IPS-NIHi7 (cell line): ENCODE measurements at regions not wholly inside any gene's neighbourhood (a gene's known extent, or its start where the extent isn't known, plus 50 kb on each side); places are given as distances from the start of the nearest gene placed in this dataset.
"Not testable (repeated sequence)": the region's sequence is repeated elsewhere in the genome, so short reads cannot be mapped to it uniquely, and the experiment has no call there.

Source experiments
- DNase-seq: peaks from one replicate; pipeline ENCODE4 v3.0.0; 2012; ENCODE audit warnings: mixed read lengths; ENCODE audit errors: extremely low spot score

- no peak for DNase-seq
Measured at GRCh38 chr5:166582416-166582815, 1709.0 kb upstream of the WWC1 start.

GRCh38 chr5:166594567-166594966 lies 1696.9 kb upstream of the WWC1 start:
- DNase-seq, result no peak

- DNase-seq, result no peak
Measured at GRCh38 chr5:166595274-166595951, 1696.0 kb upstream of the WWC1 start.

- DNase-seq, result no peak
Measured at GRCh38 chr5:166596043-166596442, 1695.4 kb upstream of the WWC1 start.

GRCh38 chr5:166602271-166602670 lies 1689.2 kb upstream of the WWC1 start:
- no peak for DNase-seq

- DNase-seq, result no peak
Measured at GRCh38 chr5:166617507-166617906, 1673.9 kb upstream of the WWC1 start.

GRCh38 chr5:166618526-166618925 lies 1672.9 kb upstream of the WWC1 start:
- DNase-seq, result no peak

GRCh38 chr5:166624573-166624972 lies 1666.9 kb upstream of the WWC1 start:
- DNase-seq, result no peak

GRCh38 chr5:166625210-166625865 lies 1666.1 kb upstream of the WWC1 start:
- DNase-seq, result no peak

GRCh38 chr5:166637295-166637694 lies 1654.2 kb upstream of the WWC1 start:
- DNase-seq, result no peak

- no peak for DNase-seq
Measured at GRCh38 chr5:166639151-166639550, 1652.3 kb upstream of the WWC1 start.

- not testable (repeated sequence) for DNase-seq
Measured at GRCh38 chr5:166640136-166640535, 1651.3 kb upstream of the WWC1 start.

GRCh38 chr5:166648736-166649135 lies 1642.7 kb upstream of the WWC1 start:
- no peak for DNase-seq

- no peak for DNase-seq
Measured at GRCh38 chr5:166649676-166650075, 1641.8 kb upstream of the WWC1 start.

- DNase-seq, result no peak
Measured at GRCh38 chr5:166651234-166651633, 1640.2 kb upstream of the WWC1 start.

- DNase-seq, result peak; percentile 23
Measured at GRCh38 chr5:166671811-166672210, 1619.6 kb upstream of the WWC1 start.

GRCh38 chr5:166672431-166672830 lies 1619.0 kb upstream of the WWC1 start:
- DNase-seq, result no peak

- no peak for DNase-seq
Measured at GRCh38 chr5:166677891-166678290, 1613.6 kb upstream of the WWC1 start.

- no peak for DNase-seq
Measured at GRCh38 chr5:166679331-166679730, 1612.1 kb upstream of the WWC1 start.

GRCh38 chr5:166695326-166695725 lies 1596.1 kb upstream of the WWC1 start:
- no peak for DNase-seq

GRCh38 chr5:166708291-166708690 lies 1583.2 kb upstream of the WWC1 start:
- DNase-seq, result no peak

- no peak for DNase-seq
Measured at GRCh38 chr5:166709691-166710090, 1581.8 kb upstream of the WWC1 start.

GRCh38 chr5:166710271-166710670 lies 1581.2 kb upstream of the WWC1 start:
- peak; percentile 11 for DNase-seq
